A673 (cell line): ENCODE measurements at regions not wholly inside any gene's neighbourhood (a gene's known extent, or its start where the extent isn't known, plus 50 kb on each side); places are given as distances from the start of the nearest gene placed in this dataset.

Experiments
- BruUV-seq: library from RNA; stranded (reverse); fragments of 400-500 nt; replicated peaks from 2 replicates; lab custom pipeline; 2021; lab: Mats Ljungman, UMichigan
- CTCF ChIA-PET: fragments of 300-600 bp; sonication (Branson Sonifier 250); formaldehyde crosslinking; loops from one replicate; lab custom pipeline; 2022; ENCODE audit warnings: antibody characterized with exemption; lab: Charles Lee
- POLR2A ChIA-PET: fragments of 300-600 bp; sonication (Branson Sonifier 250); formaldehyde crosslinking; loops from one replicate; lab custom pipeline; 2022; ENCODE audit warnings: antibody characterized with exemption; ENCODE audit not compliant: low non-redundant PET; lab: Charles Lee
- DNase-seq: peaks from one replicate; pipeline ENCODE4 v3.0.0-alpha.2; 2015; ENCODE audit warnings: low spot score
- H3K27ac ChIP-seq: fragments of 200-600 bp; sonication (generic); 2 replicates; pipeline ENCODE4 v1.5.1; 2016; ENCODE audit warnings: mixed run types, low read depth, mild to moderate bottlenecking, mixed read lengths, antibody characterized with exemption, low read length; ENCODE audit not compliant: poor library complexity, severe bottlenecking
- H3K27me3 ChIP-seq: fragments of 200-600 bp; sonication (generic); replicated peaks from 2 replicates; pipeline ENCODE4 v1.6.1; 2017; ENCODE audit warnings: mixed run types, low read depth, mild to moderate bottlenecking, mixed read lengths, antibody characterized with exemption, low read length; ENCODE audit not compliant: insufficient read depth, poor library complexity
- H3K36me3 ChIP-seq: fragments of 200-600 bp; sonication (generic); 2 replicates; pipeline ENCODE4 v1.6.1; 2016; ENCODE audit warnings: mixed run types, mild to moderate bottlenecking, mixed read lengths, antibody characterized with exemption, low read length; ENCODE audit not compliant: insufficient read depth, poor library complexity, severe bottlenecking
- H3K4me1 ChIP-seq: fragments of 200-600 bp; sonication (generic); 2 replicates; pipeline ENCODE4 v1.6.1; 2017; ENCODE audit warnings: mixed run types, mild to moderate bottlenecking, mixed read lengths, antibody characterized with exemption, low read length; ENCODE audit not compliant: insufficient read depth, poor library complexity, severe bottlenecking
- H3K4me3 ChIP-seq: fragments of 200-600 bp; sonication (generic); 2 replicates; pipeline ENCODE4 v1.5.1; 2016; ENCODE audit warnings: low read depth, mixed run types, mild to moderate bottlenecking, mixed read lengths, low read length; ENCODE audit not compliant: poor library complexity, severe bottlenecking
- H3K9me3 ChIP-seq: fragments of 200-600 bp; sonication (generic); 2 replicates; pipeline ENCODE4 v1.6.1; 2016; ENCODE audit warnings: mixed run types, low read depth, mild to moderate bottlenecking, mixed read lengths, antibody characterized with exemption, low read length; ENCODE audit not compliant: poor library complexity, severe bottlenecking
- CTCF ChIP-seq: fragments of 300-800, 200-600 bp; sonication (generic); conservative IDR thresholded peaks from 2 replicates; pipeline ENCODE4 v1.5.1; 2017; ENCODE audit warnings: low read depth, mild to moderate bottlenecking, antibody characterized with exemption, low read length, moderate library complexity, mixed read lengths
- EZH2 ChIP-seq: fragments of 200-600 bp; sonication (generic); IDR thresholded peaks from 2 replicates; pipeline ENCODE4 v1.6.1; 2017; ENCODE audit warnings: borderline replicate concordance, low read depth, mild to moderate bottlenecking, mixed read lengths, antibody characterized with exemption, low read length; ENCODE audit not compliant: poor library complexity, severe bottlenecking
- intact Hi-C: fragments of 100-400 bp; cut with micrococcal nuclease; formaldehyde crosslinking; loops from one replicate; pipeline ENCODE4 v1.10.0; 2022; ENCODE audit not compliant: unreplicated experiment

- H3K27ac ChIP-seq = no peak overlapping the region
- ChIA-PET POLR2A (interaction anchor here (0.6 kb wide), 1 partner anchor 88 kb away, joined by 9 read pairs; no protein-coding TSS in a partner anchor), CTCF (no interaction called here)
- no TSS peak for BruUV-seq
- no peaks in the 10 kb centered on the region for H3K27me3 ChIP-seq
- intact Hi-C loops = no loop called here
- H3K36me3 ChIP-seq = no peaks in the 10 kb centered on the region
- H3K4me1 ChIP-seq = no peaks in the 10 kb centered on the region
- TF ChIP-seq EZH2 = no peak
- no peak for TF ChIP-seq CTCF
- H3K4me3 ChIP-seq = no peak overlapping the region
- no peak for DNase-seq
- no peaks in the 10 kb centered on the region for H3K9me3 ChIP-seq
These were observed 90.1 kb upstream of the SLC12A2 start for GRCh38 chr5:127993476-127993875.

GRCh38 chr5:127994087-127994660 lies 89.4 kb upstream of the SLC12A2 start:
- TF ChIP-seq CTCF (no peak), EZH2 (no peak)
- POLR2A ChIA-PET = interaction anchor here (0.6 kb wide), 1 partner anchor 88 kb away, joined by 9 read pairs; no protein-coding TSS in a partner anchor
- no peaks in the 10 kb centered on the region for H3K36me3 ChIP-seq
- intact Hi-C loops = no loop called here
- no peaks in the 10 kb centered on the region for H3K4me1 ChIP-seq
- BruUV-seq = no TSS peak
- no peak overlapping the region for H3K27ac ChIP-seq
- DNase-seq = no peak
- no peaks in the 10 kb centered on the region for H3K9me3 ChIP-seq
- CTCF ChIA-PET = no interaction called here
- no peak overlapping the region for H3K4me3 ChIP-seq
- H3K27me3 ChIP-seq = no peaks in the 10 kb centered on the region

GRCh38 chr5:127995556-127995955 lies 88.0 kb upstream of the SLC12A2 start:
- intact Hi-C loops = no loop called here
- POLR2A ChIA-PET = no interaction called here
- DNase-seq = no peak

More at GRCh38 chr5:127995556-127995955, 88.0 kb upstream of the SLC12A2 start:
- BruUV-seq = no TSS peak
- Histone ChIP-seq H3K36me3 (no peaks in the 10 kb centered on the region), H3K9me3 (no peaks in the 10 kb centered on the region), H3K4me1 (no peaks in the 10 kb centered on the region), H3K27ac (no peak overlapping the region), H3K27me3 (no peaks in the 10 kb centered on the region), H3K4me3 (no peak overlapping the region)
- TF ChIP-seq EZH2 (no peak), CTCF (no peak)
- CTCF ChIA-PET = no interaction called here
